Endodermal cell (in vitro differentiated cells): ENCODE measurements at regions not wholly inside any gene's neighbourhood (a gene's known extent, or its start where the extent isn't known, plus 50 kb on each side); places are given as distances from the start of the nearest gene placed in this dataset.

Experiments
- DNase-seq: peaks from one replicate; pipeline ENCODE4 v3.0.0-alpha.2; 2017
- H3K27ac ChIP-seq: 2 replicates; pipeline ENCODE4 v1.5.1; 2013; ENCODE audit warnings: mild to moderate bottlenecking, low read depth, low read length, moderate library complexity
- H3K27me3 ChIP-seq: 2 replicates; pipeline ENCODE4 v1.6.1; 2013; ENCODE audit warnings: mild to moderate bottlenecking, low read length, moderate library complexity; ENCODE audit not compliant: insufficient read depth, control insufficient read depth, poor library complexity, severe bottlenecking
- H3K36me3 ChIP-seq: 2 replicates; pipeline ENCODE4 v1.7.0; 2013; ENCODE audit warnings: mild to moderate bottlenecking, low read length, moderate library complexity; ENCODE audit not compliant: control insufficient read depth, insufficient read depth
- H3K4me1 ChIP-seq: one replicate; pipeline ENCODE4 v1.7.0; 2013; ENCODE audit warnings: low read length; ENCODE audit not compliant: control insufficient read depth, insufficient read depth
- H3K4me3 ChIP-seq: 2 replicates; pipeline ENCODE4 v1.5.1; 2013; ENCODE audit warnings: mild to moderate bottlenecking, low read length, moderate library complexity
- H3K9ac ChIP-seq: 2 replicates; pipeline ENCODE4 v1.6.1; 2013; ENCODE audit warnings: mild to moderate bottlenecking, low read length, moderate library complexity; ENCODE audit not compliant: poor library complexity, severe bottlenecking; ENCODE audit errors: extremely low read depth
- H3K9me3 ChIP-seq: 2 replicates; pipeline ENCODE4 v1.6.1; 2013; ENCODE audit warnings: mild to moderate bottlenecking, low read length, moderate library complexity; ENCODE audit not compliant: control insufficient read depth
- H3K27ac Mint-ChIP-seq: 2 replicates; pipeline ENCODE4 v1.8.0; 2020; ENCODE audit warnings: mixed read lengths
- H3K27me3 Mint-ChIP-seq: 2 replicates; pipeline ENCODE4 v1.8.0; 2021; ENCODE audit warnings: mild to moderate bottlenecking, mixed read lengths; ENCODE audit not compliant: insufficient read depth
- H3K36me3 Mint-ChIP-seq: 2 replicates; pipeline ENCODE4 v1.8.0; 2020; ENCODE audit warnings: low read depth, mixed read lengths
- H3K4me1 Mint-ChIP-seq: 2 replicates; pipeline ENCODE4 v1.8.0; 2020; ENCODE audit warnings: mixed read lengths
- H3K4me3 Mint-ChIP-seq: 2 replicates; pipeline ENCODE4 v1.8.0; 2020; ENCODE audit warnings: mild to moderate bottlenecking, moderate library complexity, mixed read lengths
- H3K9me3 Mint-ChIP-seq: 2 replicates; pipeline ENCODE4 v1.8.0; 2020; ENCODE audit warnings: mild to moderate bottlenecking, mixed read lengths
- CTCF ChIP-seq: fragments of 200-600 bp; sonication (generic); conservative IDR thresholded peaks from 2 replicates; pipeline ENCODE4 v1.5.0; 2021; ENCODE audit warnings: antibody characterized with exemption, mild to moderate bottlenecking
- WGBS, 2 experiments: methylation state at CpG; one replicate each; pipeline versions ENCODE4 v1.1.5 to v1.1.7; 2013; ENCODE audit warnings: missing lambda C conversion rate in 2 of 2, mixed read lengths in 1 of 2; ENCODE audit not compliant: insufficient coverage in 1 of 2, insufficient read length in 1 of 2; 5-methylcytosine and 5-hydroxymethylcytosine counted together

GRCh38 chr1:185373813-185374529 is 56.9 kb upstream of the IVNS1ABP start:
- H3K27ac ChIP-seq: no peak overlapping the region
- DNase-seq: no peak
- Mint-ChIP-seq H3K9me3 (no peaks in the 10 kb centered on the region), H3K4me3 (no peak overlapping the region), H3K4me1 (peaks cover 3% of the 10 kb centered on the region), H3K36me3 (no peaks in the 10 kb centered on the region), H3K27me3 (no peaks in the 10 kb centered on the region), H3K27ac (no peak overlapping the region)
- H3K4me1 ChIP-seq: peaks cover 9% of the 10 kb centered on the region
- no peaks in the 10 kb centered on the region for H3K36me3 ChIP-seq
- no peak overlapping the region for H3K9ac ChIP-seq
- H3K4me3 ChIP-seq: no peak overlapping the region
- no peak for TF ChIP-seq CTCF
- no peaks in the 10 kb centered on the region for H3K27me3 ChIP-seq
- WGBS, 2 experiments: 94 to 100% methylated on average over 2 to 4 of the region's 4 CpGs
- H3K9me3 ChIP-seq: no peaks in the 10 kb centered on the region

- DNase-seq: no peak
- Mint-ChIP-seq H3K27ac (no peak overlapping the region), H3K4me1 (peaks cover 23% of the 10 kb centered on the region), H3K9me3 (no peaks in the 10 kb centered on the region), H3K36me3 (no peaks in the 10 kb centered on the region), H3K4me3 (no peak overlapping the region), H3K27me3 (no peaks in the 10 kb centered on the region)
- Histone ChIP-seq H3K27me3 (no peaks in the 10 kb centered on the region), H3K4me3 (no peak overlapping the region), H3K27ac (no peak overlapping the region), H3K4me1 (no peaks in the 10 kb centered on the region), H3K9me3 (no peaks in the 10 kb centered on the region), H3K36me3 (no peaks in the 10 kb centered on the region), H3K9ac (no peak overlapping the region)
- TF ChIP-seq CTCF: no peak
- WGBS, 2 experiments: 92 to 98% methylated on average over 4 of the region's 4 CpGs
Measured at GRCh38 chr1:185369786-185370185, 52.7 kb upstream of the IVNS1ABP start.

- H3K9me3 Mint-ChIP-seq: no peaks in the 10 kb centered on the region
- no peak overlapping the region for H3K4me3 Mint-ChIP-seq
- no peak for TF ChIP-seq CTCF
- no peak for DNase-seq
- Histone ChIP-seq H3K27me3 (no peaks in the 10 kb centered on the region), H3K9ac (no peak overlapping the region), H3K36me3 (no peaks in the 10 kb centered on the region), H3K9me3 (no peaks in the 10 kb centered on the region), H3K4me1 (no peaks in the 10 kb centered on the region), H3K4me3 (no peak overlapping the region), H3K27ac (no peak overlapping the region)
- WGBS, 2 experiments: 83% methylated on average over 1 of the region's 1 CpG; no CpG with 5 or more reads in 1 of the 2 experiments
- H3K4me1 Mint-ChIP-seq: peaks cover 27% of the 10 kb centered on the region
- H3K27ac Mint-ChIP-seq: no peak overlapping the region
- no peaks in the 10 kb centered on the region for H3K36me3 Mint-ChIP-seq
- no peaks in the 10 kb centered on the region for H3K27me3 Mint-ChIP-seq
Measured at GRCh38 chr1:185368913-185369491, 52.0 kb upstream of the IVNS1ABP start.
